ENCODE measurements at regions not wholly inside any gene's neighbourhood (a gene's known extent, or its start where the extent isn't known, plus 50 kb on each side); places are given as distances from the start of the nearest gene placed in this dataset.
"Not testable (repeated sequence)": the region's sequence is repeated elsewhere in the genome, so short reads cannot be mapped to it uniquely, and the experiment has no call there.

GRCh38 chr6:86256615-86257187 lies 614.0 kb upstream of the SYNCRIP start:
- no peak for DNase-seq (ENCODE audit: low spot score)

- no peak for DNase-seq (ENCODE audit: low spot score)
Measured at GRCh38 chr6:86255973-86256372, 613.3 kb upstream of the SYNCRIP start.

DNA sequence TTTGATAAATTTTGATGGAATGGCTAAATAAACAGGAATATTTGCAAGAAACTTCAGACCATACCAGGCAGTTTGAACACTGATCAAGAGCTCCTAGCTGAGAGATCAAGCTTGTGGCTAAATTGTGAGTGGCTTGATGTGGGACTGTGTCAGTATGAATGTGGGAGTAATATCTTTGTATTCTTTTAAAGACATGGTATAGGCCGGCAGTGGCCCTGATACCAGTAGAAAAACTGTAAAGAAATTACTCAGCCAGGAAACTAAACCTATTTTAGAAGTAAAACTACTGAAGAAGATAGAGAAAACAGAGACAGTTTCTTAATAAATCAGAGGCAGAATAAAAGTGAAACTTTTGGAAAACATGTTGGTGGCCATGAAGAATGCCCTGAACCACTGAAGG lies 608.4 kb upstream of the SYNCRIP start:
- DNase-seq (ENCODE audit: low spot score), result no peak

- no peak for DNase-seq (ENCODE audit: low spot score)
Measured at GRCh38 chr6:86217906-86218305, 575.2 kb upstream of the SYNCRIP start.

DNA sequence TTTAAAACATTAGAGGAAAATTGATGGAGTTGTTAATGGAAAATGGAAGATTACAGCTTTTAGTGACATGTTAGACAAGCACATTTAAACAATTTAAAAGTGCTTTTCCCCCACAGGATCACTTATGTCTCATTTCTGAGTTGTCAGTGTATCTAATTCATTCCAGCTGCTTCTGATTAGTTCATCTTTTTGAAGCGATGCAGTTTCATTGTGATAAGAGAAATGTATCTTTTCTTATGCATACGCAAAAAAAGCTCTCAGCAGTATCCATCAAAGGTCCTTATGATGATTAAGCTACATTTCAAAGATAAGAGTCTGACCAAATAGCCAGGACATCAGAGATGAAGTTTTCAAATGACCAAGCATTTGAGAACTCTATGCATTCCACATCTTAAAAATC lies 572.6 kb upstream of the SYNCRIP start:
- peak; percentile 63 for DNase-seq (ENCODE audit: low spot score)

DNA sequence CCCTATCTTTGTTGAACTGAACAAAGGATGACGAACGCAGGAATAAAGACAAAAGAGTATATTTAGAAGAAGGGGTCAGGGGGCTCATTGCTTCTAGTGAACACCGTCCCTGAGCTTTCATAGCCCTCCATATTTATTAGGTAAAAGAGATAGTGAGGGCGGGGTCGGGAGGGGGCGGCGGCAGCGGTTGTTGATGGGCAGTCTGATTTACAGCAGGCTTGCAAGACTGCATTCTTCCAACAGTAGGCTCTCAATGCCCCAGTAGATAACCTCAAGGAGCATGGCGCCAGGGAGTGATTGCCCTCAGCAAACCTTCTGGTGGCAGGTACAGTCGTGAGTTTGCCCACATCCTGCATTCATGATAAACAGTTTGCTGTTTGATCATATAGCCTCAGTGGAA lies 563.3 kb upstream of the SYNCRIP start:
- no peak for DNase-seq (ENCODE audit: low spot score)

DNA sequence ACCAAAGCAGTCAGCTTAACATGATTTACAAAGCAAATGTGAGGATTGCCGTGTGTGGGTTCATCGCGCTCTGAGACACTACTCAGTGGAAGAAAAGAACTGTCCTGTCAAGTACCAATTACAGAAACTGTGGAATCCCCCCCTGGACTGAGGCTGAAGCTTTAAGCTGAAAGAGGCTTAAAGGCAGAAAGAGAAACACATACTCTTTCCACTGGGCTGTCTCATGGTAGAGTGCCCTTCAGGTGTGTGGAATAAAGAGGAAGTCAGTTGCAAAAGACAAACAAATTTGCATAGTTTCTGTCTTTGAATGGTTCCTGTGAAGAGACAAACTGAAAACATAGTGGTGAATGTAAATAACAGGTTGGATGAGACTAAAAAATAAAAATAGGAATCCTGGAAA lies 560.4 kb upstream of the SYNCRIP start:
- DNase-seq (ENCODE audit: low spot score), result no peak

DNA sequence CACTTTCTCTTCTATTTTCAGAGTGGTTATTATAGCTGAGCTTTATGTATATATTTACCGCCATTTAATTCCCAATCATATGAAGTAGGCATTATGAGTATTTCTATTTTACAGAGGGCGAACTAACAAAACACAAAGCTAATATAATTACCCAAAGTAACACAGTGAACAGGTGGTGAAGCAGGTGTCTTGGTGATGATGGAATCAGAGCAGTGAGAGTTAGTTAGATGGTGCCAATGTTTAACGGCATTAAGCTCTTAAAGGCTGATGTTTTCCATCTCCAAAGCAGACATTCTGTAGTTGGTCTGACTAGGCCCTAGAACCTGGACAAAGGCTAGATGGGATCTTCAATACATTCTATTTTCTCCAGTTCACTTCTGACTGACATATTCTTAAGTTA lies 551.1 kb upstream of the SYNCRIP start:
- DNase-seq (ENCODE audit: low spot score), result no peak

GRCh38 chr6:86192123-86192522 lies 549.4 kb upstream of the SYNCRIP start:
- no peak for DNase-seq (ENCODE audit: low spot score)

DNA sequence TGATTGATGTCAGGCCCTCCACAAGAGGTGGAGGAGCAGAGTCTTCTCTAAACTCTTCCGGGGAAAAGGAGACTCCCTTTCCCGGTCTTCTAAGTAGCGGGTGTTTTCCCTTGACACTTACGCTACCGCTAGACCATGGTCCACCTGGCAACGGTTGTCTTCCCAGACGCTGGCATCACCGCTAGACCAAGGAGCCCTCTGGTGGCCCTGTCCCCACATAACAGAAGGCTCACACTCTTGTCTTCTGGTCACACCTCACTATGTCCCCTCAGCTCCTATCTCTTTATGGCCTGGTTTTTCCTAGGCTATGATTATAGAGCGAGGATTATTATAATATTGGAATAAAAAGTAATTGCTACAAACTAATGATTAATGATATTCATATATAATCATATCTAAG lies 532.5 kb upstream of the SYNCRIP start:
- not testable (repeated sequence) for DNase-seq (ENCODE audit: low spot score)

DNA sequence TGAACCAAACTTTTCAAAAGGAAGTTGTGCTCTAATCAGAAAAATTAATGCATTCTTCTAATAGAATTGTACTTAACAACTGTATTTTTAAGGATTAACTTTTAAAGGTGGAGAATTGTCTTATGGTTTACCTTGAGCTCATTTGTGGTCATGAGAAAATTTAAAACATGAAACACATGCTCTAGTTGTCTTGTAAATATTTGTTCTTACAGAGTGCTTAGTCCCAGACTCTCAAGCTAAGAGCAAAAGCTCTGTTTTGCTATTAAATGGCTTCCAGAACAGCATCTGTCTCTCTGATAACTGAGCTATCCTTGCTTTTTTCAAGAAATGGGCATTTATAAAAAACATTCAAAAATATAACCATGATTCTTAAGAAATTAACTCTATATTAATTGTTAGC lies 512.2 kb upstream of the SYNCRIP start:
- DNase-seq (ENCODE audit: low spot score), result no peak

DNA sequence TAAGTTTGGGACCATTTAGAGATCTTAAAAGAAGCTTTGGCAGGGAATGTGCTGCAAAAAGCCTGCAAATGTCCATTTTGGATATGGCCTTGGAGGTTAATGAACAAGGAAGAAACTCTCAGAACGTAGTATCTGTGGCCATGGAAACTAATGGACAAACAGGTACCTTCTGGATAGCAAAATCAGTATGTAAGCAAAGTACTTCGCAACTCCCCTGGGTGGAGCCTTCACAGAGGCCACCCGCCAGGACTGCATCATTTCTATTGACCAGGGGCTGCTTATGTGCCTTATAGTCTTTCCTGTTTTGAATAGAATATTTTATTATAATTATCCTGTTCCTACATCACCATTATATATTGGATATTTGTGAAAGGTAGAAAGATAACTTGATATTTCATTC lies 510.8 kb upstream of the SYNCRIP start:
- DNase-seq (ENCODE audit: low spot score), result no peak

DNA sequence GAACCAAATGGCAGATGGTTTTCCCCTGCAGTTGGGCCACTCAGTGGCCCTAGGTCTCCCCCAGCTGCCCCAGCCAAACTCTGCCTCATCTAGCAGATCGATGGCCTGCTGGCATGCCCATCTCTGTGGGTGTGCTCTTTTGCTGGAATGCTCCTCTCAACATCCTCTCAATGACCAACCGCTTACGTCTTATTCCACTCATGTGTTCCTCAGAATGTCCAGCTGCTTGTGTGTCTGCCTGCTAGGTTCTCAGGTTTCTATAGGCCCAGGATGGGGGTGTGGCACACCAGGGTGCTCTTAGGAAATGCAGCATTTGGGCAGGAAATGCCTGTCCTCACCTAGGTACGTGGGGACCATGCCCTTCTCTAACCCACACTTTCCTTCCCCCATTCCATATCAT lies 509.9 kb upstream of the SYNCRIP start:
- no peak for DNase-seq (ENCODE audit: low spot score)

GRCh38 chr6:86148586-86148985 lies 505.9 kb upstream of the SYNCRIP start:
- DNase-seq (ENCODE audit: low spot score), result no peak

DNA sequence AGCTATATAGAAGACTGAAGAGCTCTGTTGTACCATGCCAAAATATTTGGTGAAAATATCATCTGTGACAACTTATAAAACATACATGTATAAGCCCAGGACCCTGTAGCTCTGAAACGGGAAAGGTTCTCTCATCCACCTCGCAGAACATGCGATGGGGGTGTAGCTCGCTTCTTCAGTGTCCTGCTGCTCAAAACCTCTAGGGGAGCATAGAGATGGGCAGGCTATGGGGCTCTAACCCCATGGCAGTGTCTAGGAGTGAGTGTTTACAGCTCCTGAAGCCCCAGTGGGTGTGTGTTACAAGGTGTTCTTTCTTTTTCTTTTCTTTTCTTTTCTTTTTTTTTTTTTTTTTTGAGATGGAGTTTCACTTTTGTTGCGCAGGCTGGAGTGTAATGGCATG lies 505.2 kb upstream of the SYNCRIP start:
- no peak for DNase-seq (ENCODE audit: low spot score)

DNA sequence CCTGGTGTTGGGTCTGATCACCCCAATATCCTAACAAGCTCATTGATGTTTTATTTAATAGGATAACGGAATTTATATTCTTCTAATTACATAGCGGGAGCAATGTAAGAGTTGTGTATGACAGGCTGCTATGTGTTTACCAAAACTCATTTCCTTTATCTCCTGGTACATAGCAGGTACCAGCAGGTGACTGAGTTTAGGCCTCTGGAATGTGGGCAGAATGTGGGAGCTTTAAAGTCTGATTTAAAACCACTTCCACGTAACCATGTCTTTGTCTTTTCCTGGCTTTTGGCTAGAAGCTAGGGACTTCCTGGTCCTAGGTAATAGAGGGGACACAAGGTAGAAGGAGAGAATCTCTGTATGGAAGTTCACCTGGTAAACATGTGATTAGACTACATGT lies 504.6 kb upstream of the SYNCRIP start:
- no peak for DNase-seq (ENCODE audit: low spot score)

DNA sequence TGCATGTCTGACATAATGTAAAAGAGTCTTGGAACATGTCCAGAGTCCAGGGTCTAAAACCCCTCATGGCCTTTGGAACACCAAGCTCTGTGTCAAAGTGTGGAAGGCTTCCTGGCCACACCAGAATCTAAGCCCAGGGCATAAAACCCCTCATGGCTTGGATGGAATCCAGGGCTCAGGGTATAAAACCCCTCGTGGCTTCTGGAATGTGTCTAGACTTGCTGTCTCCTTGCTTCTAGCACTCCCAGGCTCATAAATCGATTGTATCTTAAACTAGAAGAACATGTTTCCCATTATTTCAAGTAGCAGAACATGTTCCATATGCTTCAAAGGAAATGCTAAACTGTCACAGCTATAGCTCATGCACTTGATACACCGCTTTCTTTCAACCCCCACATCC lies 504.1 kb upstream of the SYNCRIP start:
- peak; percentile 21 for DNase-seq (ENCODE audit: low spot score)

DNA sequence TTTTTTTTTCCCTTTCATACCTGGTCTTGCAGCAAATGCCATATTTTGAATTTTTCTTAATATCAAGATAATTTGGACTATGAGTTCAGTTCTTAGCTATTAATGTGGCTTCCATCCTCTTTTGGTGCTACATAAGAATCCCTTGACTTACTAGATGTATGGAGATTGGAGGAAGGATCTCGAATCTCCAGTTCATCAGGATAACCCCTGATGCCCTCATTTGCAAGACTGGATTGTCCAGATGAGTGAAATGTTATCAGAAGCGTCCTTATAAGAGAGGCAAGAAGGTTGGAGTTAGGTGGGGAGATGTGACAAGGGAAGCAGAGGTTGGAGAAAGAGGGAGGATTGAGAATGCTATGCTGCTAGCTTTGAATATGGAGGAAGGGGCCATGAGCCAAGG lies 499.6 kb upstream of the SYNCRIP start:
- DNase-seq (ENCODE audit: low spot score), result no peak

DNA sequence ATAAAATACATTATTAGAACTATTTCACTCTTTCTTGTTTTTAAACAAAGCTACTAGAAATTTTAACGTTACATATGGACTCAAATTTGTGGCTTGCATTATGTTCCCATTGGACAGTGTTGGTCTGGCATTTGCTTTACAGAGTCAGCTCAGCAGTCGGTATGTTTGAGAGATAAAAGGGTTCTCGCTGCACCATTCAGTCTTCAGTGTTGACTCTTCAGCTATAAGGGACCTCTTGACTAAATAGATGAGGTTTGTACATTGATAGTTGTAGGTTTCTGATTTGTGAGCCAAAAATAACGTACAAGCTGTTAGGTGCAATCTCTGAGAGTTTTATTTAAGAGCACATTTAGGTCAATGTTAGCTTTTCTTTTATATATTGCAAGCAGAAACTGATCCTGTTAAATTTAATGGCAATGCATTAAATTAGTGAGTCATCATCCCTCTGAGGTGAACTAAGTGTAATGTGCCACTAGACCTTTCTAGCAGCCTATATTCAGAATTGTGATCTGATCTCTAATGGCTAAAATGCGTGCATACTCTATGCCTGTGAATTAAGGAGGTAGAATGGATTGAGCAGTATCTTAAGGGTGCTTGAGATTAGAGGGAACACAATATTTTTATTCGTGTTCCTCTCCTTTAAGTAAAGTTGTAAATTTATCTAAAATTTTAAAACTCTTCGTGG lies 485.6 kb upstream of the SYNCRIP start:
- no peak for DNase-seq (ENCODE audit: low spot score)

GRCh38 chr6:86122086-86122485 lies 479.4 kb upstream of the SYNCRIP start:
- DNase-seq (ENCODE audit: low spot score), result no peak

DNA sequence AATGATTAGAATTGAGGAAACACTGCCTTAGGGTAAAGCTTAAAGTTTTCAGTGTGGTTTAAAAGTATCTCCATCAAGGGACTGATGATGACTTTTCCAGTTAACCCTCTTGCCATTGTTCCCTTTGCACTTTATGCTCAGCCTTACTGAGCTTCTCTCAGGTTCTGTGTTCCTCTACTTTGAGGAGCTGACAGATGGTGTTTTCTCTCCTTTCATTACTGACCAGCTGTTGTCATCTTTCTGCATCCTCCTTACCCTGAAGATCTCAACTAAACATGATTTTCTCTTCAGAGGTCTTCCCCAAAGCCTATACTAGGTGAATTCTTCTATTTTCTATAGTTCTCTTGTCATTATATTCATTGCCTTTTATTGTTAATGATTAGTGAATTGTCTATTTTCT lies 475.6 kb upstream of the SYNCRIP start:
- DNase-seq (ENCODE audit: low spot score), result no peak

- DNase-seq (ENCODE audit: low spot score), result no peak
Measured at GRCh38 chr6:86107985-86108384, 465.3 kb upstream of the SYNCRIP start.

DNA sequence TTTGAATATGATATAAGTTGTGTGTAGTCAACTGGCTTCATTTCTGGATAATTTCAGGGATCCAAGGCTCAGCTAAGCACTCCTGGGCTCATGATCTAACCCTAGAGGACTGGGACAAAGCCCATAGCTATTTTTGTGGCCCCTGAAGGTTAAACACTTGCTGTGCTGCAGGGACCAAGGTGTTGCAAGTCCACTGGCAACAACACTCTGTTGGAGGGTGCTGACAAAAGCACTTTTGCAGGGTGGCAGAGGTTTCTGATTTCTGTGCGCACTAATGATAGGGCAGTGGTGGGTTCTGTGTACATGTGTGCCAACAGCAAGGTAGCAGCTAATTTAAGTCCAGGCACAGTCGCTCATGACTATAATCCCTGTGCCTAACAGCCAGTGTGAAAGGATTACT lies 445.3 kb upstream of the SYNCRIP start:
- no peak for DNase-seq (ENCODE audit: low spot score)

DNA sequence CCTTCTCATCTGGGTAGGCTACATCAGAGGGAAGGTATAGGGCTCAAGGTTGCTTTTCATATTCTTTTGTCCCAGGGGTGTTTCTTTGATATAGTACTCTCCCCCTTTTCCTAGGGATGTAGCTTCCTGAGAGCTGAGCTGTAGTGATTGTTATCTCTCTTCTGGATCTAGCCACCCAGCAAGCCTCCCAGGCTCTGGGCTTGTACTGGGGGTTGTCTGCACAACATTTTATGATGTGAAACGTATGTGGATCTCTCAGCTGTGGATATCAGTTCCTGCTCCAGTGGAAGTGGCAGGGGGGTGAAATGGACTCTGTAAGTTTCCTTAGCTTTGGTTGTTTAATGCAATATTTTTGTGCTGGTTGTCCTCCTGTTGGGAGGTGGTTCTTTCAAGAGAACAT lies 437.3 kb upstream of the SYNCRIP start:
- no peak for DNase-seq (ENCODE audit: low spot score)

Measured in umbilical cord (tissue), 1 donor.